PC-3 (cell line): ENCODE measurements at regions not wholly inside any gene's neighbourhood (a gene's known extent, or its start where the extent isn't known, plus 50 kb on each side); places are given as distances from the start of the nearest gene placed in this dataset.

Experiments used
- CTCF ChIP-seq: fragments of 300-600 bp; sonication (generic); conservative IDR thresholded peaks from 2 replicates; pipeline ENCODE4 v1.5.1; 2017; ENCODE audit warnings: antibody characterized with exemption, low read depth, mild to moderate bottlenecking, low read length
- EZH2 ChIP-seq: fragments of 300-600 bp; sonication (generic); IDR thresholded peaks from one replicate; pipeline ENCODE4 v1.6.1; 2017; ENCODE audit warnings: antibody characterized with exemption, mild to moderate bottlenecking, low read length; ENCODE audit not compliant: unreplicated experiment

DNA sequence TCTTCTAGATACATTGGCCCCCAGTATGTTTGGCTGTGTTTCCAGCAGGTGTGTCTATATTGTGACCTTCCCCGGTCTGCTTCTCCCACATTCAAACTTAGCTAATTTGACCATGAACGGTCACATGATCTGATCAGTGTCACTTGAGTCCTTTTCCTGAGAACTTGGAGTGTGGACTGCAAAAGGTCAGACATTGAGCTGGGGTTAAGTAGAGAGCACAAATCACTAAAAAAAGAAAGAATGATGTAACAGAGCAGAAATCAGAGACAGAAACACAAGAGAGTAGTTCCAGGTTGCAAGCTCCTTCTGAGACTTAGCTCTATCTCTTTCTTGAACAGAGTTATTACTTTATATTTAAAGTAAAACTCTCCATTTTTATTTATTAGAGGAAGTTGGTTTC is 733.9 kb downstream of the CBLN4 start:
- TF ChIP-seq CTCF, result no peak
- TF ChIP-seq EZH2, result no peak
